Fibroblast of mammary gland (primary cell): ENCODE measurements at regions not wholly inside any gene's neighbourhood (a gene's known extent, or its start where the extent isn't known, plus 50 kb on each side); places are given as distances from the start of the nearest gene placed in this dataset.

Experiments used
- DNase-seq: peaks from one replicate; pipeline ENCODE4 v3.0.0-alpha.2; 2010; ENCODE audit warnings: low read depth
- H3K4me3 ChIP-seq: 2 replicates; pipeline ENCODE4 v1.5.1; 2011; ENCODE audit warnings: low read depth, mild to moderate bottlenecking, low read length, moderate library complexity; ENCODE audit not compliant: control insufficient read depth
- CTCF ChIP-seq: conservative IDR thresholded peaks from 2 replicates; pipeline ENCODE4 v1.5.1; 2011; ENCODE audit warnings: low read depth, low read length, inconsistent platforms; ENCODE audit not compliant: control insufficient read depth, insufficient read depth

- TF ChIP-seq CTCF = no peak
- H3K4me3 ChIP-seq = no peak overlapping the region
- no peak for DNase-seq
Measured at GRCh38 chr2:123371535-123371934, 653.6 kb upstream of the CNTNAP5 start.

DNA sequence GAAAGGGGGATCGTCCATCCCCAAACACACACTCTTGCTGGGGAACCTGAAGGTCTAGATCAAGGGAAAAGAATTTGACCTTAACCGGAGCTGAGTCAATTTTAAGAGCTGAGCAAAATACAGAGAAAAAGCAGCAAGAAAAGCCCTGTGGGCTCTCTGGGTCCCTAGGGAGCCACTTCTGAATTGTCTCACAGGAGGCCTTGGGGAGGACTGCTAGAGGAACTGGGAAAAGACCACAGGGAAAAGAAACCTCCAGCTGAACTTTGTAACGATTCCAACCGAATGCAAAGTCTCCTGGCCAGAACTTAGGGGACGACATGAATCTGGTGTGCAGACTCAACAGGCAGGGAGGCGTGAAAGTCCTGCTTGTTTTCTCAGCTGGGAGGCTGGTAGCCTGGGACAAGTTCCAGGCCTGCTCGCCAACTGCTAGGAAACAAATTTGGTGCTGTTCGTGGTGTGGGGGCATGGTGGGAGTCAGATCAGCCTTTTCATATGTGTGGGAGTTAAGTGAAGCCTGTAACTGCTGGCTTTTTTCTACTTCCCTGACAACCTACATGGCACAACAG lies 644.6 kb upstream of the CNTNAP5 start:
- no peak overlapping the region for H3K4me3 ChIP-seq
- DNase-seq = no peak
- no peak for TF ChIP-seq CTCF

GRCh38 chr2:123415678-123416077 lies 609.4 kb upstream of the CNTNAP5 start:
- no peak for DNase-seq
- TF ChIP-seq CTCF = no peak
- H3K4me3 ChIP-seq = no peak overlapping the region

- no peak overlapping the region for H3K4me3 ChIP-seq
- no peak for DNase-seq
- TF ChIP-seq CTCF = no peak
Measured at GRCh38 chr2:123419976-123420375, 605.1 kb upstream of the CNTNAP5 start.

- no peak overlapping the region for H3K4me3 ChIP-seq
- no peak for DNase-seq
- no peak for TF ChIP-seq CTCF
Measured at GRCh38 chr2:123434546-123435395, 590.3 kb upstream of the CNTNAP5 start.

- DNase-seq = no peak
- no peak for TF ChIP-seq CTCF
- no peak overlapping the region for H3K4me3 ChIP-seq
Measured at GRCh38 chr2:123438251-123438650, 586.8 kb upstream of the CNTNAP5 start.

- TF ChIP-seq CTCF = no peak
- H3K4me3 ChIP-seq = no peak overlapping the region
- DNase-seq = no peak
Measured at GRCh38 chr2:123438675-123439074, 586.4 kb upstream of the CNTNAP5 start.
